ENCODE measurements at regions not wholly inside any gene's neighbourhood (a gene's known extent, or its start where the extent isn't known, plus 50 kb on each side); places are given as distances from the start of the nearest gene placed in this dataset.
"Not testable (repeated sequence)": the region's sequence is repeated elsewhere in the genome, so short reads cannot be mapped to it uniquely, and the experiment has no call there.

DNA sequence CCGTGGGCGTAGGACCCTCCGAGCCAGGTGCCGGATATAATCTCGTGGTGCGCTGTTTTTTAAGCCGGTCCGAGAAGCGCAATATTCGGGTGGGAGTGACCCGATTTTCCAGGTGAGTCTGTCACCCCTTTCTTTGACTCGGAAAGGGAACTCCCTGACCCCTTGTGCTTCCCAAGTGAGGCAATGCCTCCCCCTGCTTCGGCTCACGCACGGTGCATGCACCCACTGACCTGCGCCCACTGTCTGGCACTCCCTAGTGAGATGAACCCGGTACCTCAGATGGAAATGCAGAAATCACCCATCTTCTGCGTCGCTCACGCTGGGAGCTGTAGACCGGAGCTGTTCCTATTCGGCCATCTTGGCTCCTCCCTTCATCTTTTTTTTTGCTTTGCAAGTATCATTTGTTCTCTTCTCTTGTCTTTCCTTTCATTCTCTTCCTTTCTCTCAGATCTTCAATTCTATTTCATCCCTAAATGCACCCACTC is 50.2 kb upstream of the CSNK1A1L start:
- not testable (repeated sequence) for H3K4me1 ChIP-seq (ENCODE audit: control insufficient read depth in 1 of 2, insufficient read depth in 2 of 2, low read length in 2 of 2); H3K27ac ChIP-seq (ENCODE audit: low read length); H3K4me3 ChIP-seq (ENCODE audit: low read depth in 1 of 2, low read length in 2 of 2); H3K36me3 ChIP-seq (ENCODE audit: control insufficient read depth in 1 of 2, insufficient read depth in 2 of 2, low read length in 2 of 2); H3K27me3 ChIP-seq (ENCODE audit: low read depth, low read length)
- H3K9me3 ChIP-seq (ENCODE audit: control insufficient read depth in 1 of 2, low read length in 2 of 2), result peaks cover 0 to 13% of the 10 kb centered on the region in 2 donors
